ENCODE measurements at regions not wholly inside any gene's neighbourhood (a gene's known extent, or its start where the extent isn't known, plus 50 kb on each side); places are given as distances from the start of the nearest gene placed in this dataset.

GRCh38 chrX:43581888-43582539 is 74.1 kb upstream of the MAOA start:
- DNase-seq (ENCODE audit: low spot score) = no peak

DNA sequence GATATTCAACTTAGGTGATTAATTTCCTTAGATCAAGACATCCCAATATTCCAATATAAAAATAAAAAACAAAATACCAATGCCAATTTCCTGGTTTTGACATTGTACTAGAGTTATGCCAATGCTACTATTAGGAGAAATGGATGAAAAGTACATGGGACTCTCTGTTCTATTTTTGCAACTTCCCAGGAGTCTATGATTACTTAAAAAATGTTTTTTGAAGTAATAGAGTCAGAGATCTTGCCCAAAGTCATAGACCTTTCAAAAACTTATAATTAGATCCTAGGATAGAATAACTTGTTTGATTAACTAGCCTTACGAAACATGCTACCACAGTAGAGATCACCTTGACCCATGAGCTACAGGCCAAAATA is 73.6 kb upstream of the MAOA start:
- no peak for DNase-seq (ENCODE audit: low spot score)

- DNase-seq (ENCODE audit: low spot score) = no peak
Observed at GRCh38 chrX:43585922-43586321, 70.2 kb upstream of the MAOA start.

DNA sequence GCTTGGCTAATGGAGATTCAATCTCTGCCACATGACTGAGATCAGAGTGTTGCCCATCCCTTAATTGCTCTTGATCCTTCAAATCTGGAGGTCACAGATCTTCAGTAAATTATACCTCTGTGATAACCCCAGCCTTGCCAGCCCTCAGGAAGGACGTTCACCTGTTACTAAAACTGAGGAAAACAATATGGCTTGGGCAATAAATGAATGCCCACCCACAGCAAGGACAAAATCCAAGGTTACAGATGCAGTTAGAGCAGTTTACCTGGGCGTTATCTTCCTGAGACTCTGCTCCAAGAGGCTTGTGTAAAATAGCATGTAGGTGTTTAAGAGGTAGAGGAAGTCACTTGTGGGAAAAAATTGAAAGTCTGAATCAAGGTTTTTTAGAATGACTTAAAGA is 69.3 kb upstream of the MAOA start:
- DNase-seq (ENCODE audit: low spot score) = no peak

- no peak for DNase-seq (ENCODE audit: low spot score)
Observed at GRCh38 chrX:43589735-43590134, 66.4 kb upstream of the MAOA start.

DNA sequence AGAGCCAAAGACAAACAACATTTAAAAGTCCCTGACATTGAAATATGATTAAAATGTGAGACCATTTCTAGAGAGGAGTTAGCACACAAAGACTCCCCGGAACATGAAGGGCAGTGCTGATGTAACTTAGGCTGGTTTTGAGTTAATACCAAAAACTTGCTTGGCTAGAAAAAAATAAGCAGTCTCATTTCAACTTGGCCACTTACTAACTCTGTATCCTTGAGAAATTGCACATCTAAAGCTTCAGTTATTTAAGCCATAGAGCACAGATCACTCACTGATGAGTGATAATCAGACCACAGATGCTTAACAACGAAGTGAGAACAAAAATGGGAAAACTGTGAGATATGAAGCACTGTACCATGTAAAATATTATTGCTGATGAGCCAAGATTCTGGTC is 65.9 kb upstream of the MAOA start:
- no peak for DNase-seq (ENCODE audit: low spot score)

DNA sequence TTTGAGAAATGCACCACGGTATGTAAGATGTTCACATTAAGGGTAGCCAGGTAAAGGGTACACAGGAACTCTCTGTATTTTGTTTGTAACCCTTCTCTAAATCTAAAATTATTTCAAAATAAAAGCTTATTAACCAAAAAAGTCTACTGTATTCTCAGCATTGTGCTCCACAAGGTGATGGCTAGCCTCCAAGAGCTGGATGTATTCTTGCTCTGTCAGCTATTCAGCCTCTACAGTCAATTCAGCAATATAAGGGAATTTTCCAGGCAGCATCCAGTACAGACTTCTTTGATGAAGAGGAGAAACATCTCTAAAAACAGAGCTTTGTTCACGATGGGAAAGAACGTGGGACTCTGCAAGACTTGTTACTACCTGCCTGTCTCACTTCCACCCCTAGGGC is 63.5 kb upstream of the MAOA start:
- DNase-seq (ENCODE audit: low spot score) = no peak

GRCh38 chrX:43595931-43596330 is 60.2 kb upstream of the MAOA start:
- DNase-seq (ENCODE audit: low spot score) = no peak

DNA sequence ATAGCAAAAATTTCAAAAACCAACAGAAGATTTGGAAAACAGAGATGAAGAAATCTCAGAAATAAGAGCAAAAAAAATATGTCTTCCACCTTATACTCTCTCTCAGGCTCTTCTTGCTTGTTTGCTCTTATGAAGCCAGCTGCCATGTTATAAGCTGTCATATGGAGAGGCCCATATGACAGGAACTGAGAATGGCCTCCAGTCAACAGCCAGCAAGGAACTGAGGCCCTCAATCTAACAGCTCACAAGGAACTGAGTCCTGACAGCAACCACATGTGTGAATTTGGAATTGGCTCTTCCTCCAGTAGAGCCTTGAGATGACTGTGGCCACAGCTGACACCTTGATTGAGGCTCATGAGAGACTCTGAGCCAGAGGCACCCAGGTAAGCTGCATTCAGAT is 51.3 kb upstream of the MAOA start:
- DNase-seq (ENCODE audit: low spot score) = no peak

- no peak for DNase-seq (ENCODE audit: low spot score)
Observed at GRCh38 chrX:43605351-43605750, 50.7 kb upstream of the MAOA start.
